IMR-90 (cell line): ENCODE measurements at regions not wholly inside any gene's neighbourhood (a gene's known extent, or its start where the extent isn't known, plus 50 kb on each side); places are given as distances from the start of the nearest gene placed in this dataset.

Experiments
- ATAC-seq: fragments of 200-7000 bp; cut with Tn5 transposase; 2 replicates; pipeline ENCODE4 v1.9.1; 2020; ENCODE audit warnings: low read depth, mild to moderate bottlenecking, moderate library complexity
- BruUV-seq: library from RNA; stranded (reverse); fragments of 400-500 nt; replicated peaks from 2 replicates; lab custom pipeline; 2021; lab: Mats Ljungman, UMichigan
- CTCF ChIA-PET: fragments of 300-600 bp; formaldehyde crosslinking; extraction: SDS; loops from one replicate; lab custom pipeline; 2021; ENCODE audit warnings: antibody characterized with exemption; lab: Yijun Ruan, JAX
- POLR2A ChIA-PET: fragments of 300-600 bp; sonication (Branson Sonifier 250); formaldehyde crosslinking; loops from one replicate; lab custom pipeline; 2022; ENCODE audit warnings: antibody characterized with exemption; ENCODE audit not compliant: unreplicated experiment; lab: Charles Lee
- DNase-seq: peaks from one replicate; pipeline ENCODE4 v3.0.0; 2013
- H2AFZ ChIP-seq: replicated peaks from 2 replicates; pipeline ENCODE3; 2013; ENCODE audit warnings: low read length, mild to moderate bottlenecking; ENCODE audit not compliant: poor library complexity
- H2AK5ac ChIP-seq: 2 replicates; pipeline ENCODE4 v1.6.1; 2013; ENCODE audit warnings: low read depth, low read length, inconsistent platforms
- H2AK9ac ChIP-seq: replicated peaks from 2 replicates; pipeline ENCODE3; 2013; ENCODE audit warnings: mild to moderate bottlenecking, low read depth, low read length, moderate library complexity; ENCODE audit not compliant: poor library complexity
- H2BK120ac ChIP-seq: 2 replicates; pipeline ENCODE4 v1.6.1; 2013; ENCODE audit warnings: low read depth, low read length, inconsistent platforms
- H2BK15ac ChIP-seq: 3 replicates; pipeline ENCODE4 v1.6.1; 2013; ENCODE audit warnings: low read depth, low read length, inconsistent platforms
- H2BK20ac ChIP-seq: 2 replicates; pipeline ENCODE4 v1.6.1; 2013; ENCODE audit warnings: low read depth, mild to moderate bottlenecking, inconsistent platforms, low read length, moderate library complexity
- H2BK5ac ChIP-seq: 2 replicates; pipeline ENCODE4 v1.6.1; 2013; ENCODE audit warnings: mild to moderate bottlenecking, low read depth, low read length, inconsistent platforms; ENCODE audit not compliant: poor library complexity, severe bottlenecking
- H3K14ac ChIP-seq: replicated peaks from 2 replicates; pipeline ENCODE4 v1.6.1; 2013; ENCODE audit warnings: low read depth, low read length, inconsistent platforms
- H3K18ac ChIP-seq: 2 replicates; pipeline ENCODE4 v1.6.1; 2013; ENCODE audit warnings: low read depth, low read length, control low read depth
- H3K23ac ChIP-seq: 2 replicates; pipeline ENCODE4 v1.6.1; 2013; ENCODE audit warnings: low read depth, low read length, inconsistent platforms
- H3K27ac ChIP-seq: 2 replicates; pipeline ENCODE4 v1.5.1; 2013; ENCODE audit warnings: mild to moderate bottlenecking, control low read depth, low read length; ENCODE audit not compliant: insufficient read depth
- H3K27me3 ChIP-seq: 2 replicates; pipeline ENCODE4 v1.6.1; 2013; ENCODE audit warnings: low read length; ENCODE audit not compliant: control insufficient read depth, insufficient read depth
- H3K36me3 ChIP-seq: 2 replicates; pipeline ENCODE4 v1.6.1; 2013; ENCODE audit warnings: low read length, mixed read lengths; ENCODE audit not compliant: control insufficient read depth, insufficient read depth
- H3K4ac ChIP-seq: 2 replicates; pipeline ENCODE4 v1.6.1; 2013; ENCODE audit warnings: low read depth, low read length, inconsistent platforms
- H3K4me1 ChIP-seq: 2 replicates; pipeline ENCODE4 v1.6.1; 2013; ENCODE audit warnings: low read length, mixed read lengths; ENCODE audit not compliant: control insufficient read depth, insufficient read depth
- H3K4me2 ChIP-seq: 2 replicates; pipeline ENCODE4 v1.6.1; 2013; ENCODE audit warnings: low read depth, mild to moderate bottlenecking, control low read depth, low read length, moderate library complexity
- H3K4me3 ChIP-seq: 2 replicates; pipeline ENCODE4 v1.5.1; 2013; ENCODE audit warnings: low read depth, mild to moderate bottlenecking, control low read depth, low read length, moderate library complexity; ENCODE audit not compliant: insufficient read depth
- H3K56ac ChIP-seq: 2 replicates; pipeline ENCODE4 v1.6.1; 2013; ENCODE audit warnings: low read length, inconsistent platforms; ENCODE audit not compliant: insufficient read depth; ENCODE audit errors: extremely low read depth
- H3K79me1 ChIP-seq, 2 experiments: 2 replicates each; pipeline ENCODE4 v1.6.1; 2013; ENCODE audit warnings: low read length in 2 of 2, inconsistent platforms in 1 of 2, low read depth in 1 of 2
- H3K9ac ChIP-seq: 2 replicates; pipeline ENCODE4 v1.6.1; 2013; ENCODE audit warnings: low read depth, low read length, control low read depth
- H3K9me1 ChIP-seq: 2 replicates; pipeline ENCODE4 v1.6.1; 2013; ENCODE audit warnings: low read length, inconsistent platforms; ENCODE audit not compliant: insufficient read depth
- H3K9me3 ChIP-seq: 2 replicates; pipeline ENCODE4 v1.6.1; 2013; ENCODE audit warnings: low read length; ENCODE audit not compliant: control insufficient read depth, insufficient read depth
- H4K20me1 ChIP-seq: 2 replicates; pipeline ENCODE4 v1.6.1; 2013; ENCODE audit warnings: low read length, inconsistent platforms; ENCODE audit not compliant: insufficient read depth
- H4K5ac ChIP-seq: 2 replicates; pipeline ENCODE4 v1.6.1; 2013; ENCODE audit warnings: mild to moderate bottlenecking, low read depth, low read length, control low read depth
- H4K8ac ChIP-seq, 2 experiments: 2 replicates each; pipeline ENCODE4 v1.6.1; 2013; ENCODE audit warnings: low read depth in 2 of 2, low read length in 2 of 2, control low read depth in 1 of 2, inconsistent platforms in 1 of 2
- H4K91ac ChIP-seq: 2 replicates; pipeline ENCODE4 v1.6.1; 2013; ENCODE audit warnings: low read depth, low read length, inconsistent platforms; ENCODE audit not compliant: insufficient read depth
- BHLHE40 ChIP-seq: fragments of 150-350 bp; IDR thresholded peaks from 2 replicates; pipeline ENCODE4 v1.6.1; 2016; ENCODE audit warnings: mild to moderate bottlenecking, low read depth, low read length
- CHD1 ChIP-seq: IDR thresholded peaks from 2 replicates; pipeline ENCODE4 v1.6.1; 2012; ENCODE audit warnings: low read depth, low read length, improper control_type of control experiment
- FOS ChIP-seq: fragments of 150-350 bp; IDR thresholded peaks from 2 replicates; pipeline ENCODE4 v1.6.1; 2016; ENCODE audit warnings: low read depth, low read length
- MAFK ChIP-seq: IDR thresholded peaks from 2 replicates; pipeline ENCODE4 v1.6.1; 2012; ENCODE audit warnings: low read depth, low read length, improper control_type of control experiment
- MAZ ChIP-seq: IDR thresholded peaks from 2 replicates; pipeline ENCODE4 v1.6.1; 2012; ENCODE audit warnings: low read depth, mild to moderate bottlenecking, low read length, improper control_type of control experiment, moderate library complexity, borderline replicate concordance
- MXI1 ChIP-seq: IDR thresholded peaks from 2 replicates; pipeline ENCODE4 v1.6.1; 2012; ENCODE audit warnings: low read depth, mild to moderate bottlenecking, low read length, moderate library complexity, borderline replicate concordance
- NFE2L2 ChIP-seq: fragments of 150-350 bp; IDR thresholded peaks from 2 replicates; pipeline ENCODE4 v1.6.1; 2016; ENCODE audit warnings: low read depth, mild to moderate bottlenecking, low read length
- POLR2A ChIP-seq: IDR thresholded peaks from 2 replicates; pipeline ENCODE4 v1.6.1; 2012; ENCODE audit warnings: mild to moderate bottlenecking, low read depth, low read length
- RAD21 ChIP-seq: IDR thresholded peaks from 2 replicates; pipeline ENCODE4 v1.6.1; 2012; ENCODE audit warnings: low read length, improper control_type of control experiment
- RCOR1 ChIP-seq: IDR thresholded peaks from 2 replicates; pipeline ENCODE4 v1.6.1; 2012; ENCODE audit warnings: mild to moderate bottlenecking, low read length, improper control_type of control experiment; ENCODE audit not compliant: insufficient replicate concordance
- RFX5 ChIP-seq: IDR thresholded peaks from 2 replicates; pipeline ENCODE4 v1.8.0; 2012; ENCODE audit warnings: low read depth, mild to moderate bottlenecking, low read length, moderate library complexity
- SMC3 ChIP-seq: fragments of 150-350 bp; IDR thresholded peaks from 2 replicates; pipeline ENCODE4 v1.6.1; 2016; ENCODE audit warnings: low read depth, mild to moderate bottlenecking, antibody characterized with exemption, low read length, moderate library complexity
- WGBS, 2 experiments: methylation state at CpG; one replicate each; pipeline versions ENCODE4 v1.1.5 to v1.1.7; 2013; ENCODE audit warnings: missing lambda C conversion rate in 2 of 2; ENCODE audit not compliant: insufficient read length in 1 of 2; ENCODE audit errors: extremely low coverage in 2 of 2; 5-methylcytosine and 5-hydroxymethylcytosine counted together
- dilution Hi-C: fragments of 300-500 bp; cut with HindIII; formaldehyde crosslinking; loops from one replicate; pipeline ENCODE4 v1.14.3; 2018; ENCODE audit warnings: low sequenced_read_pairs; ENCODE audit not compliant: unreplicated experiment
- in situ Hi-C: fragments of 300-500 bp; cut with MboI; formaldehyde crosslinking; loops from 3 replicates; pipeline ENCODE4 v1.14.3; 2019; ENCODE audit warnings: low sequenced_read_pairs, inconsistent platforms, mixed read lengths
- intact Hi-C: fragments of 100-400 bp; cut with micrococcal nuclease; formaldehyde crosslinking; loops from 2 replicates; pipeline ENCODE4 v1.10.0; 2022
- TF ChIP-seq, protein P1 (sequence below): fragments of 150-350 bp; IDR thresholded peaks from 2 replicates; pipeline ENCODE4 v1.6.1; 2017; ENCODE audit warnings: mild to moderate bottlenecking, antibody characterized with exemption, low read length, low read depth
- TF ChIP-seq, protein P2 (sequence below): fragments of 150-350 bp; IDR thresholded peaks from 2 replicates; pipeline ENCODE4 v1.6.1; 2016; ENCODE audit warnings: low read depth, mild to moderate bottlenecking, low read length, moderate library complexity, borderline replicate concordance
- TF ChIP-seq, protein P3 (sequence below): conservative IDR thresholded peaks from 2 replicates; pipeline ENCODE4 v1.5.1; 2012; ENCODE audit warnings: mild to moderate bottlenecking, low read depth, low read length, improper control_type of control experiment

DNA sequence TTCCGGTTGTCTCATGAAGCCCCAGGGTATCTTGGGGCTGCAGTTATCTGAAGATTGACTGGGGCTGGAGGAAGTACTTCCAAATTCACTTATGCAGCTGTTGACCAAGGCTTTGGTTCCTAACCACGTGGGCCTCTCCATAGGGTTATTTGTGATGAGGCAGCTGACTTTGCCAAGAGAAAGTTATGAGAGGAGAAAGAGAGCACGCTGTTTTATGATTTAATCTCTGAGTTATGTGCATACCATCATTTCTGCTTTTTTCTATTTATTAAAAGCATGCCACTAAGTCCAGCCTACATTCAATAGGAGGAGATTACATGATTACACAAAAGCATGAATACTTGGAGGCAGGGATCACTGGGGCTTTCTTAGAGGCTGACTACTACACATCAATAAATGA lies 215.5 kb downstream of the NHLRC3 start:
- peaks cover 2% of the 10 kb centered on the region; the same call in 1 of the 2 replicates for H3K27me3 ChIP-seq
- no peak overlapping the region for H3K56ac ChIP-seq
- dilution Hi-C loops: no loop called here
- no peaks in the 10 kb centered on the region for H4K20me1 ChIP-seq
- TF ChIP-seq SMC3 (no peak), POLR2A (no peak), MAFK (no peak), MAZ (no peak), RAD21 (no peak), BHLHE40 (no peak), RFX5 (no peak), FOS (no peak), CHD1 (no peak), MXI1 (peak; percentile 52; the same call in 1 of the 2 replicates), NFE2L2 (no peak), RCOR1 (no peak)
- TF ChIP-seq, protein P1, sequence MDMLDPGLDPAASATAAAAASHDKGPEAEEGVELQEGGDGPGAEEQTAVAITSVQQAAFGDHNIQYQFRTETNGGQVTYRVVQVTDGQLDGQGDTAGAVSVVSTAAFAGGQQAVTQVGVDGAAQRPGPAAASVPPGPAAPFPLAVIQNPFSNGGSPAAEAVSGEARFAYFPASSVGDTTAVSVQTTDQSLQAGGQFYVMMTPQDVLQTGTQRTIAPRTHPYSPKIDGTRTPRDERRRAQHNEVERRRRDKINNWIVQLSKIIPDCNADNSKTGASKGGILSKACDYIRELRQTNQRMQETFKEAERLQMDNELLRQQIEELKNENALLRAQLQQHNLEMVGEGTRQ: peak; percentile 65; the same call in 1 of the 2 replicates
- TF ChIP-seq, protein P2, sequence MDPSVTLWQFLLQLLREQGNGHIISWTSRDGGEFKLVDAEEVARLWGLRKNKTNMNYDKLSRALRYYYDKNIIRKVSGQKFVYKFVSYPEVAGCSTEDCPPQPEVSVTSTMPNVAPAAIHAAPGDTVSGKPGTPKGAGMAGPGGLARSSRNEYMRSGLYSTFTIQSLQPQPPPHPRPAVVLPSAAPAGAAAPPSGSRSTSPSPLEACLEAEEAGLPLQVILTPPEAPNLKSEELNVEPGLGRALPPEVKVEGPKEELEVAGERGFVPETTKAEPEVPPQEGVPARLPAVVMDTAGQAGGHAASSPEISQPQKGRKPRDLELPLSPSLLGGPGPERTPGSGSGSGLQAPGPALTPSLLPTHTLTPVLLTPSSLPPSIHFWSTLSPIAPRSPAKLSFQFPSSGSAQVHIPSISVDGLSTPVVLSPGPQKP: no peak
- TF ChIP-seq, protein P3, sequence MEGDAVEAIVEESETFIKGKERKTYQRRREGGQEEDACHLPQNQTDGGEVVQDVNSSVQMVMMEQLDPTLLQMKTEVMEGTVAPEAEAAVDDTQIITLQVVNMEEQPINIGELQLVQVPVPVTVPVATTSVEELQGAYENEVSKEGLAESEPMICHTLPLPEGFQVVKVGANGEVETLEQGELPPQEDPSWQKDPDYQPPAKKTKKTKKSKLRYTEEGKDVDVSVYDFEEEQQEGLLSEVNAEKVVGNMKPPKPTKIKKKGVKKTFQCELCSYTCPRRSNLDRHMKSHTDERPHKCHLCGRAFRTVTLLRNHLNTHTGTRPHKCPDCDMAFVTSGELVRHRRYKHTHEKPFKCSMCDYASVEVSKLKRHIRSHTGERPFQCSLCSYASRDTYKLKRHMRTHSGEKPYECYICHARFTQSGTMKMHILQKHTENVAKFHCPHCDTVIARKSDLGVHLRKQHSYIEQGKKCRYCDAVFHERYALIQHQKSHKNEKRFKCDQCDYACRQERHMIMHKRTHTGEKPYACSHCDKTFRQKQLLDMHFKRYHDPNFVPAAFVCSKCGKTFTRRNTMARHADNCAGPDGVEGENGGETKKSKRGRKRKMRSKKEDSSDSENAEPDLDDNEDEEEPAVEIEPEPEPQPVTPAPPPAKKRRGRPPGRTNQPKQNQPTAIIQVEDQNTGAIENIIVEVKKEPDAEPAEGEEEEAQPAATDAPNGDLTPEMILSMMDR: no peak
- no peak overlapping the region for H4K8ac ChIP-seq
- H2AFZ ChIP-seq: no peak overlapping the region
- no peak overlapping the region for H3K18ac ChIP-seq
- no peak overlapping the region for H2BK120ac ChIP-seq
- H3K14ac ChIP-seq: no peak overlapping the region
- no peak overlapping the region for H3K23ac ChIP-seq
- no CpG with 5 or more reads among the region's 3 CpGs for WGBS, 2 experiments
- ChIA-PET POLR2A (no interaction called here), CTCF (no interaction called here)
- no peak overlapping the region for H4K91ac ChIP-seq
- no peaks in the 10 kb centered on the region for H3K9me1 ChIP-seq
- no peak overlapping the region for H3K4ac ChIP-seq
- no peak overlapping the region for H2BK15ac ChIP-seq
- no peaks in the 10 kb centered on the region for H3K79me1 ChIP-seq
- no peak overlapping the region for H2BK5ac ChIP-seq
- H3K27ac ChIP-seq: no peak overlapping the region
- H3K4me1 ChIP-seq: no peaks in the 10 kb centered on the region
- H3K4me2 ChIP-seq: no peak overlapping the region
- no TSS peak for BruUV-seq
- no peak overlapping the region for H3K4me3 ChIP-seq
- H4K5ac ChIP-seq: no peak overlapping the region
- H2AK5ac ChIP-seq: no peak overlapping the region
- DNase-seq: peak; percentile 59
- H2AK9ac ChIP-seq: no peak overlapping the region
- no peak overlapping the region for H3K9ac ChIP-seq
- intact Hi-C loops: no loop called here
- no peaks in the 10 kb centered on the region for H3K36me3 ChIP-seq
- peak; percentile 95 for ATAC-seq
- no peaks in the 10 kb centered on the region for H3K9me3 ChIP-seq
- no peak overlapping the region for H2BK20ac ChIP-seq
- in situ Hi-C loops: no loop called here
